ENCODE measurements at regions not wholly inside any gene's neighbourhood (a gene's known extent, or its start where the extent isn't known, plus 50 kb on each side); places are given as distances from the start of the nearest gene placed in this dataset.

DNA sequence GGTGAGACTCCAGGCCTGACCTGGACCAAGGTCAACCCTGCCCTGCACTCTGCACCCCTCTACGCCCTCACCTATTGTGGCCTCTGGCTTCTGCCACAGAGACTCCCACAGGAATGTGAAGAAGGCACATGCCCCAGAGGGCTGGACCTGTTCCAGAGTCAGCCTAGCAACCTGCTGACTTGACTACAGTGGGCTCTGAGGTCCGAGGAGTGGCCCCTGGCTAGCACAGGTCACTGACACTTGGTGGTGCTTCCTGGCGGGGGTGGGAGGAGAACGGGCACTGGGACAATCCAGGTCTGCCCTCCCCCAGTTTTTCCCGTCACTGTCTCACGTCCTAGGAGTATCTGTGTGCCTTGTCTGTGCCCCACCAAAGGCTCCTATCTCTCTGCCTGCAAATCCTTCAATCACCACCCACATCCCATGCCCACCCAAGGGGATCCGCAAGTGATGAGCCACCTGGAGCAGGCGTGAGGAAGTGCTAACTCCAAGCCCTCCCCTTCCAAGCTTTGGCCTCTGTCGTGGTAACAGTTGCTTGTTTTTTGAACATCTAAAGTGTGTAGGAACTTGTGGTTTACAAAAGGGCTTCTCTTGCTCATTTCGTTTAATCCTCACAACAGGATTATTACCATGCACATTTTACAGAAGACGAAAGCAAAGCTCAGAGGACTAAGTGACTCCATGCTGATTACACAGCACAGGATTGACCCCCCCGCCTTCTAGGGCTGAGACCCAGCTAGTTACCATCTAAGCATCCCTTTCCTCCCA lies 86.2 kb downstream of the MCFD2 start:
- no peak for DNase-seq

DNA sequence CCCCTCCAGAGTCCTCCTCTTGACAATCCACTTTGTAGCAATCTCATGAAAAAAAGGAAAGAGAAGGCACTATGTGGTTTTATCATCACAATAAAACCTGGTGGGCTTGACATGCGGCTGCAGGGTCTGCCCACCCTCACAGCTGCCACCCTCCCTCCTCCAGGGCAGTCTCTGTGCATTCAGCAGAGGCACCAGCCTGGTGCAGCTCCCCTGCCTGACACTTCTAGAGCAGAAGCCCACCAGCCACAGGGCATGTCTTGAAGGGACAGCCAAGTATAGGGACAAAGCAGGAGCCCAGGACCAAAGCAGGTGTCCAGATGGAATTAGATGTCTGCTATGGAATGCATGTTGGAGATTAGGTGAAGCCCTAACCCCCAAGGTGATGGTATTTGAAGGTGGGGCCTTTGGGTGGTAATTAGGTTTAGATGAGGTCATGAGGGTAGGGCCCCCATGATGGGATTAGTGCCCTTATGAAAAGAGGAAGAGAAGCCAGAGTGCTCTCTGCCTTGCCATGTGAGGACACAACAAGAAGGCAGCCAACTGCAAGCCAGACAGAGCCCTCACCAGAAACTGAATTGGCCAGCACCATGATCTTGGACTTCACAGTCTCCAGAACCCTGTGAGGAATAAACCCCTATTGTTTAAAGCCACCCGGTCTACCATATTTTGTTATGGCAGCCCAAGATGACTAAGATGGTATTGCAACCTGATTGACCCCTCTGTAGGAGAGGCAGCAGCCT lies 86.9 kb downstream of the MCFD2 start:
- DNase-seq = no peak

DNA sequence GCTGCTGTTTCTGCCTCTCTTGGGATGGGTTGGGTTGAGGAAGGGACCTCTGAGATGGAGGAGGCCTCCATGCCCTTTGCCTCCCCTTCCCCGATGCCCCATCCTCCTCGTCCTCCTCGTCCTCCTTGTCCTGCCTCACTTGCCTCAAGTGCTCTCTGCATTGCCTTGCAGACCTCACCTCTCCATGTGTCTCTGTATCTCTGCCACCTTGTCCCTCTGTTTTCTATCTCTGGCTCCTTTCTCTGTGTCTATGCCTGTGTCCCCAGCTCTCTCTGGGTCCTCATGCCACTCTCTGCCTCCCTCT lies 87.5 kb downstream of the MCFD2 start:
- DNase-seq = no peak

DNA sequence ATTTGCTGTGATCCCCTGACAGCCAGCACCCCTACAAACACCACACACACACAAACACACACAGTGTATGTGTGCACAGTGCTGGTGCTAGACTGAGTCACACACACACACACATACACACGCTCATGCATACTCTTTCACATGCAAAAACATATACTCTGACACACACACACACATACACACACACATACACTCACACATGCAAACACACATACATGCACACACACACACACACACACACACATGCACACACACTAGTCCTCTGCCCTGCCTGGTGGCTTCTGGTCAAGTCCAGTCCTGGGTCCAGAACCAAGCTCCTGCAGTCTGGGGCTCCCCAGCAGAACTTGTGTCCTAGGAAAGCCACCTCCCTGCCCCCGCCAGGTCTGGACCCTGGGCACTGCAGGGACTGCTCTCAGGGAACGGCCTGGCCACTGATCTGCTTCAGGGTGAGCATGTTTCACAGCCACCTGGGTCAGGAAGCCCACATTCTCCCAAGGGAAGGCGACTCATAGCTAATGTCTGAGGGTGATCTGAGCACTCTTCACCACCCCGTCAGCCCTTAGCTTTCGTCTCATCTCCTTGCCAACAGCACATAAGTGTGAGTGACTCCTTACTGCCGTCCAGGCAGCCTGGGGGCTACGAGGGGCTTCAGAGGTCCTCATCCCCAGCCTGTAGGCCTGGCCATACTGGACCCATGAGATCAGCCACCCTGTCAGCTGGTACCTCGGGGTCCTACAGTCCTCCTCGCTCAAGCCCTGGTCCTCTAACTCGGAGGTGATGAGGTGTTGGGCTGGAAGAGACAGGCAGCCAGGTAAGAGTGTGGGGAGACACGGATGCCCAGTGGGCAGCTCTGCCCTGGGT lies 88.1 kb downstream of the MCFD2 start:
- DNase-seq = no peak

DNA sequence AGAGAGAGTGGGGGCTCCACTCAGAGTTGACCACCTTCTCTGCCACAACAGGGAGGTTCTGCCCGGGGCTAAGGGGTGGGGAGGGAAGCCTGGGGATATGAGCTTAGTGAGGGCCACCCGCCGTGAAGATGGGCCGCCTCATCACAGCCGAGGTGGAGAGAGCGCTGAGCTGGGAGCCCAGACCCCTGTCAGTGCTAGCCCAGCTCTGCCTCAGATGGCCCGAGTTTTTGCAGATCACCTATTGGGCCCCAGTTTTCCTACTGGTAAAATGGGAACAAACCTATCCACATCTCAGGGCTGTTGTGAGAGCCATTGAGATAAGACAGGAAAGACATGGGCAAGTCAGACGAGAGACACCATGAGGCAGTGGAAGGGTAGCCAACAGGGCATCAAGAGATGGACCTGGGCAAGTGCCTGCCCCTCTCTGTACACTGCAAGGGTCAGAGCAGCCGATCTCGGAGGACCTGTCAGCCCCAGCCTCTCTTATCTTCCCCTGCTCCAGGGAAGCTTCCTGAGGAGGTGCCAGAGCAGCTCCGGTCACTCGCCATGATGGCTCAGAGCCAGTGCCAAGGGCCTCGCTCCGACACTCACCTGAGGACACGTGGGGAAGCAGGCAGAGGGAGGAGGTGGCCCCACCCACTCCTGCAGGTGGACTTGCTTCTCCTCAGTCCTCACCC lies 88.9 kb downstream of the MCFD2 start:
- no peak for DNase-seq

DNA sequence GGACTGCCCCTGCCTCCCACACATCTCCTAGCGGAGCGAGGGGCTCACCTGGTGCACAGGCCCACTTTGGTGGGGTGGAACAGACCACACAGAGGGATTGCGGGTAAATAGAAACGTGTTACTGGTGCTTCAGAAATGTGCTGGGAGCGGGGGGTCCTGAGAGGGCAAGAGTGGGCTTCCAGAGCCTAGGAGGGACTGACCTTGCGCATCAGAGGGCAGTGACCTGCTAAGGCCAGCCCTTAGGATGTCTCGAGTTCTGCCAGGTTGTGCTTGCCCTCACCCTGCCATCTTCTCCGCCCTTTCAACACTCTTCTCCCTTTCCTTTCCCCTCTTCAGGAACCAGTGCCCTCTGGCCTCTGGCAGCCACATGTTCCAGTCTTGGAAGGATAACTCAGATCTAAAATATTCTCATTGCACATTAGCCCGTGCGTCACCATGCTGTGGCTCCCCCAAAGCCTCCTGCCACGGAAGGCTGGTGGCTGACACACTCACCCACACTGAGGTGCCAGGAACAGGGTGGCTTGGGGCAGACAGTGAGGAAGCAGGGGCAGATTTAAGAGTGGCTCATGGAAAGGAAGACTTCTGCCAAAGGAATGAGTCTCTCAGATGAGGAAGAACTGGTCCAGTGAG lies 89.6 kb downstream of the MCFD2 start:
- no peak for DNase-seq

DNA sequence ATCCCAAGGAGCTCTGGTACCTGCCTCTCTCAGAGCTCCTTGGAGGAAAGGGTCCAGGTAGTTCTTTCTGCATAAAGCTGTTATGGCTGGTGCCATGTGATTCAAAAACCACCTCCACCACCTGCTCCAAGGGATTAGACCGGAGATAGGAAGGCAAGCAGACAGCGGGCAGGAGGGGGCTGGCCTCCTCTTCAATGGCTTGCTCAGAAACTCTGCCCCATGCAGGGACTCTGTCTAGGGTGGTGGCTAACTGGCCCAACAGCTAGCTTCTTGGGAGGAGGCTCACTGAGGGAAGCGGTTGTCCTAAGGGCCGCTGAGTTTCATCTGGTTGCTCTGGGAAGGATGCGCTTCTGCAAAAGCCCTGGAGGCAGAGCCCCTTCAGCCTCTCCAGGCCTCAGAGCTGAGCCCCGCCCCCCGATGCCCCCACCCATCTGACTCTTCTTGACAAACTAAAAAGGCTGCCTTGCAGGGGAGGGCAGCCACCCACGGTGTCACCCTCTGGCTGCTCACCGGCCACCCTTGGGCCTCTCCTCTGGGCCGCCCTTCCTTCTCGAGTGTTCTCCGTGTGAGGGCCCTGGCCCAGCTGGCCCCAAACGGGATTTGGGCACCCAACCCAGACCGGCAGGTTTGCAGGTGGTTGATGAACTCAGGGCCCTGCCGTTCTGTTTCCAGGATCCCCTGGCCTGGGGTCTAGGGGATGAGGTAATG lies 90.2 kb downstream of the MCFD2 start:
- no peak for DNase-seq

DNA sequence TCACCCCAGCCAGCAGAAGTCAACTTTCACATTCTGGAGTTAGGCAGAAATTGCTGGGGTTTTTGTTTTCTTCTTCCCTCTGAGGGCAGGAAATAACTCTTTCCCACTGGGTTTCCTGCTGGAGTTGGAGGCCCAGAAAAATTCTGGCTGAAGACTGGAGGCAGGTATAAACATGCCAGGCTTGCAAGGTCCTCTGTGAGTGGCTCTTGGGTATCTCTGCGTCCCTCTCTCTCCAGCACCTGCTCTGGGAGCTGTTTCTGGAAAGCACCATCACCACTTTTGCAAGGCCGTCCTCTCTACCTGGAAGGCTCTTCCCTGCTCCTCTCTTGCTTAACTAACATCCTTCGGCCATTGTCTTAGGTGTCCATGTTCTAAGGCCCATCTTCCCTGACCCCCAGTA lies 91.0 kb downstream of the MCFD2 start:
- no peak for DNase-seq

DNA sequence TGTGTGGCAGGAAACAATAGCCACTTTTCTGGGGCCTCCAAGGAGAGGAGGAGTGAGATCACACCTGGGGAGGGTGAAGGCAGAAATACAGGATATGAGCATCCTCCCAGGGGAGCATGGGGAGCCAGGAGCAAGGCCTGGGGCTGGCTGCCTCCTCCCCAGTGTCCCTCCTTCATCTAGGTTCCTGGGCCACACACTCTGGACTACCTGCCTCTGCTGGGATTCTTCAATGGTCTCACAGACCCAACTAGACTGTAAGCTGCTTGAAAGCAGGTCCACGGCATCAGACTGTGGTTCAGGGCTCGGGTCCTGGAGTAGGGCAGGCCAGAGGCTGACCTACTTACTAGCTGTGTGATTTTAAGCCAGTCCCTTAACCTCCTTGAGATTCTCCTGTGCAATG lies 94.0 kb downstream of the MCFD2 start:
- DNase-seq = no peak

DNA sequence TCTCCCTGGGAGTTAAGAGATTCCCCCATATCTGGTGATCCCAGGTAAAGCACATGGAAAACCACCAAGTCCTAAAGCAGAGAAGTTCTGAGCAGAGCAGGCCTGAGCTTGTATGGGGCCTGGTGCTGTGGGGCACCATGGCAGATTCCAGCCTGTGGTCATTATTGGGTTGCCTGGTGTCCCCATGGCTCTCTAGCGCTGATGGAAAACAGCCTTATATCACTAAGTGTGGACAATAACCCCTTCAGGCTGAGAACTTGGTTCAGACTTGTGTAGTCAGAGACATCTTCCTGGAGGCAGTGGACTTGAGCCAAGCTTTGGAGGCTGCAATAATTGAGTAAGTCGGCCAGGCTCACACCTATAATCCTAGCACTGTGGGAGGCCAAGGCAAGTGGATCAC lies 96.8 kb downstream of the MCFD2 start:
- DNase-seq = no peak

DNA sequence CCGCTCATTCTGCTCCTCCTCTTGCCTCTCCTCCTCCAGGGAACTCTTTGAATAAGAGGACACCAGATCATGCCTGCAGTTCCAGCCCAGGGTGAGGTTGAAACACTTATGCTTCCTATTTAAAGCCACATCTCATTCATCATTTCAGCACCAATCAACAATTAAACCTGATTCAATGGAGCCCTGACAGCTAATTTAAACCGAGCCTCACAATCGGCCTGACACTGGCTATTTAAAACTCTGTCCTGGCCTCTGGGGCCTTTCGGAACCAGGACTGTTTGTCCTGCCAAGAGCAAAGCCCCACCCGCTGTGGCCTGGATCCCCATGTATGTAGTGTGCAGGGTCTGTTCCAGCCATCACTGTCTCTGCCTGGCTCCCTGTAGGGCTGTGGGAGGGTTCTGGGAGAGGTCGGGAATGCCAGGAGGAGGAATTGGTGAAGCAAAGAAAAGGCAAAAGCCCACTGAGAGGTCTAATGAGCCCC lies 97.4 kb downstream of the MCFD2 start:
- no peak for DNase-seq

DNA sequence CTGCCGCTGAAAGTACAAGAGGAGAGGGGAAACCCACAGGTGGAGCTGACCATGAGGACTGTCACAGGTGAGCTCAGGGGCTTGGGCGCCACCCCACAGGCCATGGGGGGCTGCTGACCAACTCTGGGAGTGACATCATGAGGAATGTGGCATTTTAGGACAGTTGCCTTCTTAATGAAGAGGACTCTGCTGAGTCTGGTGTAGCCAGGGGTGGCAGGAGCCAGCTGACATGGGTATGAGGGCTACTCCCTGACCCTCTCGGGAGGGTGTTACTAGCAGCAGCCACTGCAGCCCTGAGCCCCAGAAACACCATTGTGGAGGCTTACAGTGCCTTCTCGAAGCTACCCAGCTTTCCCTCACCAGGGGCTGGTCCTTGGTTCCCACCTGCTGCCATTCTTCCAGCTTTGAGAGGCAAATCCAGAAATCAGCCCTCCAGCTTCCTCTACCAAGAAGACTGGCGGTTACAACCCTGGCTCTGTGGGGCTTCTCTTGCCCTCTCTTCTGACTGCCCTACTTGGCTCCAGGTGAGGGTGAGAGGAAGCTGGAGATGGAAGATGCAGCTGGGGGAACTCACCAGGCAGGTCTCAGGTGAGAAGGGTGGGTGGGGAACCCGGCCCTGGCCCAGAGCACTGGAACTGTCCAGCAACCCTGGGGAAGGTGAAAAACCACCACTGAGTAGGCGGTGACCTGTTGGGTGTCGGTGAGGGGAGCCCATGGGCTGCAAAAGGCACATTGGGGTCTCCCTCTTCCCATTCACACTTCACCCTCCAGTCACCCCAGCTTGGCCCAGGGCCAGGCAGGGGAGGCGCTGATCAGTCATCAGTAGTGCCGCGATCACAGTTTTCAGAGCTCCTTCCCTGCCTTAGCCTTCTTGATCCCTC lies 98.5 kb downstream of the MCFD2 start:
- DNase-seq = no peak

DNA sequence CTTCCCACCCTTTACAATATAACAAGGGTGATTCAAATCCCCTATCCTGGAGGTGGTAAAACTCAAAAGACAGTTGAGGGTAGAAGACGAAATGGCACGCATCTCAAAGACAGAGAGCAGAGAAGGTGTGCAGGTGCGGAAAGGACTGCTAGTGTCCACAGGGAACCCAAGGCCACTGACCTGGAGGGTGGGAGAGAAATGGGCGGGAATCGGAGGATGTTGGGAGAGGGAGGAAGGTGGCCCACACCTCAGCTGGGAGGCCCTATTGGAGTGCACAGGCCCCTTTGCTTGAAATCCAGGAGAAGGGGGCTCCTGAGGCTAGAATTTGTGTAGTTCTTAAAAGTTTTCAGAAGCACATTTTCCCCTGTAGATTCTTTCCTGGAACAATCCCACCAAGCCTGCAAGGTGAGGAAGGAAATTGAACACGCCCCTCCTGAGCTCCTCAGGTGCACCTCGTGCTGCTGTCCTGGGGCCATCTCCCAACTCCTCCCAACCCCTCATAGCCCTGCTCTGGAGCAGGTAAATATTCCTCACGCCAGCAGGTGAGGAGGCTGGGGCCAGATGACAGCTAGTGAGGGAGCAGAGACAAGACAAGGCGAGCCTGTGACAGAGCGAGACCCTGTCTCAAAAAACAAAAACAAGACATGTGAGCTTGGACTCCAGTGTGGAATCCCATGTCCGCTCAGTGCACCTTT lies 99.3 kb downstream of the MCFD2 start:
- DNase-seq = no peak

DNA sequence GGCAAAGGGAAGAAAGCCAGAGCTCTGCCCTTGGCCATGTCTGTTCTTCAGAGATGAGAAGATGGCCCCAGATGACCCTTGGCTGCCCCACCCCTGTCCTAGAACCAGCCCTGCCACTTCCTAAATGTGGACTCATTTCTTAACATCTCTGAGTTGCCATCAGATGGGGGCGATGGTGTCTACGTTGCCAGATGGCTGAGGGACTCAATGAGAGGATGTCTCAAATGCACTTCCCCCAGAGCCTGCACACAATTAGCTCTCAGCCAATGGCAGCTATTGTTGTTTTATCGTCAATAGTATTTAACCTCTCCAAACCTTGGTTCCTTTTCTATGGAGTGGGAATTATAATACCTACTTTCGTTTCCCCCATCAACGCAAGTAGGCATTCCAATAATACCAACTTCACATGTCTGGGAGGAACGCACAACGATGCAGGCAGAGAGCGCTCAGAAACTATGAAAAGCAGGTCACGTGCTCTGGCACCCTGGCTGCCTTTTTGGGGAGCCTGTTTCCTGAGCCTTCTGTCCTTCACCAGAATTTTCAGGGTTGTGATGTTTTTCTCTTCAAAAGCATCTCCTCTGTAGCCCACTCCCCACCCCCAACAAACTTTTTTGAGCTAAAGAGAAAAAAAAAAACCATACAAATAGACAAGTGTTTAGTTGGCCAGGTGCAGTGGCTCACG lies 100.3 kb downstream of the MCFD2 start:
- no peak for DNase-seq

DNA sequence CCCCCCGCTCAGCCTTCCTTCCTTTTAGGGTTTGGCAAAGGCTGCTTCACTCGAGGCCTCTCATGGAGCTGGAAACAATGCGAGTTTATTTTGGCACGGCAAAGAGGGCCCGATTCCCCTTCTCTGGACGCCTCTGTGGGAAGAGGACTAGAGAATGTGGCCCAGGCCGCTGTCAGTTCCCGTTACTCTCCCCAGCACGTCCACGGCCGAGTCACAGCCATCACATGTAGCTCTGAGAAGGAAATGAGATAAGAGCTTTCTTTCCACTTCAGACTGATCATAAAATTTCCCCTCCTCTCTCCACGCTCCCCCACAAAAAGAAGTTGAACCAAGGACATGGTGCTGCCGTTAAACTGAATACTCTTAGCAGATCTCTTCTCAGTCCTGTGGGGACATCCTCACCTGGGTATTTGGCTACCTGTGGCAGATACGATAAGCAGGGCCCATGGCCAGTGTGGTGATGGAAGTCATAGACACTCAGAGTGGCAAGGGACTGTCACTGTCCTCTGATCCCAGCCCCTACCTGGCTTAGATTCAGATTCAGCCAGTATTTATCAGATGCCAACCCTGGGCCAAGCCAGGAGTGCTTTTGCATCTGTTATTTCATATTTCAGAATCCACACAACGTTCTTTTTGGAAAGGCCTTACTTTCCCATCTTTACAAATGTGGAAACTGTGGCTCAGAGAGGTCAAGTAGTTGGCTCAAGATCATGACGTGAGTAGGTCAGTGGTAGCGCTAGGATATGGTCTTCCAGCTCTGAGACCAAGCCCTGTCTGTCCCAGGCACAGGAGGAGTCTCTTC lies 101.2 kb downstream of the MCFD2 start:
- DNase-seq = no peak

DNA sequence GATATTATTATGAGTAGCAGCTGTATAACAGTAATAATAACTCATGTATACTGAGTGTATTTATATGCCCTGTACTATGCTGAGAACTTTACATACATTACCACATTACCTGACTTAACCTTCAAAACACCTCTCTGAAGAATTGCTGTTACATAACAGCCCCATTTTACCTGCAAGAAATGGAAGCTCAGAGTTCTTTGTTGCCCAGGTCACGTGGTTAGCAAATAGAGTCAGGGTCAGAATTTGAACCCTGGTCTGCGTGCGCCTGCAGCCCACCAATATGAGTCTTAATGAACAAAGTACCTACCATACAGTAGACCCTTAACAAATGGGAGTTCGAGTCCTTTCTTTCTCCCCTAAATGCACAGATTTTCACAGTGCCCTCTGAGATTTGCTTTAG lies 101.9 kb downstream of the MCFD2 start:
- no peak for DNase-seq

DNA sequence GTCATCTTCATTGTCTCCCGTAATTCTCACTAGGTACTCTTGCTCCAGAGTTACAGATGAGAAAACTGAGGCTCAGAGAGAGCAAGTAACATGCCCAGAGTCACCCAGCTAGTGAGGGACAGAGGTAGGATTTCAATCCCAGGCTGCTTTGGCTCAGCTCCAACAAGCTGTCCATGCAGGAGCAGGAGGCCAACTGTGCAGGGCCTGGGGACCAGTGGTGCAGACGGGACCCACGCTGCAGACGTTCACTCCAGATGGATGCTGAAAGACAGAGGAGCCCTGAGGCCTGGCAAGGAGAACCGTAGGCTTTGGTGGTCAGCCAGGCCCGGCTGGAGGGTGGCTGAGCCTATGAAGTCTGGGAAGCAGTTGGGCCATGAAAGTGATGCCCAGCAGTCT lies 102.6 kb downstream of the MCFD2 start:
- peak in 1 of 2 experiments; percentile 1 for DNase-seq

Measured in SHP77 (cell line).